Upper lobe of left lung (tissue), 6 donors: ENCODE measurements at regions not wholly inside any gene's neighbourhood (a gene's known extent, or its start where the extent isn't known, plus 50 kb on each side); places are given as distances from the start of the nearest gene placed in this dataset.

ENCODE experiments used
- ATAC-seq, 2 donors: fragments of 200-7000 bp; cut with Tn5 transposase; one replicate each; pipeline ENCODE4 v1.9.1; 2022; ENCODE audit warnings: mild to moderate bottlenecking in 2 of 2, moderate library complexity in 2 of 2; ENCODE audit not compliant: low FRiP score in 2 of 2
- DNase-seq, 2 donors: peaks; one replicate each; pipeline ENCODE4 v3.0.0-alpha.2; 2019 to 2020
- H3K27ac ChIP-seq, 4 donors: fragments of 200-600 bp; sonication (generic); one replicate each; pipeline ENCODE4 v1.5.1; 2016 to 2019
- H3K27me3 ChIP-seq, 4 donors: fragments of 200-600 bp; sonication (generic); one replicate each; pipeline ENCODE4 v1.5.1; 2017 to 2019
- H3K36me3 ChIP-seq, 4 donors: fragments of 200-600 bp; sonication (generic); one replicate each; pipeline ENCODE4 v1.5.1; 2016 to 2019
- H3K4me1 ChIP-seq, 4 donors: fragments of 200-600 bp; sonication (generic); one replicate each; pipeline ENCODE4 v1.5.1; 2018 to 2019
- H3K4me3 ChIP-seq, 4 donors: fragments of 200-600 bp; sonication (generic); one replicate each; pipeline ENCODE4 v1.5.1; 2017 to 2019; ENCODE audit warnings: mild to moderate bottlenecking in 2 of 4, moderate library complexity in 1 of 4
- H3K9me3 ChIP-seq, 4 donors: fragments of 200-600 bp; sonication (generic); one replicate each; pipeline ENCODE4 v1.5.1; 2018 to 2019
- EP300 ChIP-seq, 4 donors: sonication (generic); formaldehyde crosslinking; IDR thresholded peaks; one replicate each; pipeline ENCODE4 v1.5.1; 2017; ENCODE audit warnings: antibody characterized with exemption in 4 of 4, control low read depth in 2 of 4
- POLR2A ChIP-seq, 4 donors: fragments of 450-650 bp; IDR thresholded peaks; one replicate each; pipeline ENCODE4 v1.5.1; 2016 to 2017; ENCODE audit warnings: antibody characterized with exemption in 4 of 4, mild to moderate bottlenecking in 2 of 4
- POLR2AphosphoS5 ChIP-seq, 2 donors: sonication (generic); formaldehyde crosslinking; IDR thresholded peaks; one replicate each; pipeline ENCODE4 v1.5.1; 2017; ENCODE audit warnings: antibody characterized with exemption in 2 of 2
- WGBS, 2 donors: methylation state at CpG; one replicate each; pipeline ENCODE4 v1.1.5; 2017 to 2018; 5-methylcytosine and 5-hydroxymethylcytosine counted together
- TF ChIP-seq, protein P1 (sequence below), 6 experiments: fragments of 450-650 bp in 4 of 6; fragments of 200-600 bp in 2 of 6; sonication (generic) in 2 of 6; IDR thresholded peaks; one replicate each; pipeline ENCODE4 v1.5.1; 2016 to 2019; ENCODE audit warnings: antibody characterized with exemption in 6 of 6
- donor health status: DM: no; HTN: no; CAD: no; lungs with moderate emphysema.
- donor health status: DM: no; HTN: yes; CAD: no; lungs with severe emphysema.

DNA sequence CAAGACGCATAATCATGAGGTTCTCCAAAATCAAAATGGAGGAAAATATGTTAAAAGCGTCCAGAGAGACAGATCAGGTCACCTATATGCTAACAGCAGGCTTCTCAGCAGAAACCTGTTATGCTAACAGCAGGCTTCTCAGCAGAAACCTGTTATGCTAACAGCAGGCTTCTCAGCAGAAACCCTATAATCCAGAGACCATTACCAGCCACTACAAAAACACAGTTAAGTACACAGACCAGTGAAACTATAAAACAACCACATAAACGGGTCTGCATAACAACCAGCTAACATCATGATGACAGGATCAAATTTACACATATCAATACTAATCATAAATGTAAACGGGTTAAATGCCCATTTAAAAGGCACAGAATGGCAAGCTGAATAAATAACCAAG is 1548.4 kb upstream of the TMEFF2 start:
- Histone ChIP-seq H3K4me1 (no peaks in the 10 kb centered on the region), H3K27ac (no peak overlapping the region), H3K9me3 (no peaks in the 10 kb centered on the region), H3K4me3 (no peak overlapping the region), H3K36me3 (no peaks in the 10 kb centered on the region), H3K27me3 (no peaks in the 10 kb centered on the region)
- WGBS, 2 donors: 37 to 42% methylated on average over 4 of the region's 4 CpGs
- TF ChIP-seq POLR2A (IDR thresholded peaks at IDR 0.05) (no peak), POLR2AphosphoS5 (IDR thresholded peaks at IDR 0.05) (no peak), EP300 (IDR thresholded peaks at IDR 0.05) (no peak)
- ATAC-seq (no peak), DNase-seq (no peak)

GRCh38 chr2:193738892-193739291 is 1544.2 kb upstream of the TMEFF2 start:
- no peaks in the 10 kb centered on the region for H3K9me3 ChIP-seq
- H3K4me1 ChIP-seq: no peaks in the 10 kb centered on the region
- ATAC-seq (no peak), DNase-seq (no peak)
- H3K27ac ChIP-seq: no peak overlapping the region
- no peak overlapping the region for H3K4me3 ChIP-seq
- H3K27me3 ChIP-seq: no peaks in the 10 kb centered on the region
- H3K36me3 ChIP-seq: no peaks in the 10 kb centered on the region
- 86 to 94% methylated on average over 4 of the region's 4 CpGs for WGBS, 2 donors
- no peak for TF ChIP-seq POLR2AphosphoS5 (IDR thresholded peaks at IDR 0.05)
- no peak for TF ChIP-seq POLR2A (IDR thresholded peaks at IDR 0.05)
- TF ChIP-seq, protein P1, sequence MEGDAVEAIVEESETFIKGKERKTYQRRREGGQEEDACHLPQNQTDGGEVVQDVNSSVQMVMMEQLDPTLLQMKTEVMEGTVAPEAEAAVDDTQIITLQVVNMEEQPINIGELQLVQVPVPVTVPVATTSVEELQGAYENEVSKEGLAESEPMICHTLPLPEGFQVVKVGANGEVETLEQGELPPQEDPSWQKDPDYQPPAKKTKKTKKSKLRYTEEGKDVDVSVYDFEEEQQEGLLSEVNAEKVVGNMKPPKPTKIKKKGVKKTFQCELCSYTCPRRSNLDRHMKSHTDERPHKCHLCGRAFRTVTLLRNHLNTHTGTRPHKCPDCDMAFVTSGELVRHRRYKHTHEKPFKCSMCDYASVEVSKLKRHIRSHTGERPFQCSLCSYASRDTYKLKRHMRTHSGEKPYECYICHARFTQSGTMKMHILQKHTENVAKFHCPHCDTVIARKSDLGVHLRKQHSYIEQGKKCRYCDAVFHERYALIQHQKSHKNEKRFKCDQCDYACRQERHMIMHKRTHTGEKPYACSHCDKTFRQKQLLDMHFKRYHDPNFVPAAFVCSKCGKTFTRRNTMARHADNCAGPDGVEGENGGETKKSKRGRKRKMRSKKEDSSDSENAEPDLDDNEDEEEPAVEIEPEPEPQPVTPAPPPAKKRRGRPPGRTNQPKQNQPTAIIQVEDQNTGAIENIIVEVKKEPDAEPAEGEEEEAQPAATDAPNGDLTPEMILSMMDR (IDR thresholded peaks at IDR 0.05): no peak

DNA sequence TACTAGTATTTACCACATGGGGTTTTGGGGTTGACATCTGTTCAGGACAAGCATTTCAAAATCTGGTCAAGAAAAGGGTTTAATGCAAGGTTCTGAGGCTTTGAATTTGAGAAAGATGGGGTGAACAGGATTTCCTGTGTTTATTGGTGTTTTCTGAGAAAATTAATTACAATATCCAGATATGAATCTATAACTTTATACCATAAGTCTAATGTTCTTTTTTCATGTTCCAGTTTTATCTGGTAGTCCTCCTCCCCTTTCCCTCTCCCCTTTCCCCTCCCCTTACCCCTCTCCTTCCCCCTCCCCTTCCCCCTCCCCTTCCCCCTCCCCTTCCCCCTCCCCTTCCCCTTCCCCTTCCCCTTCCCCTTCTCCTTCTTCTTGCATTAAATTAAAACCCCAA is 1518.2 kb upstream of the TMEFF2 start:
- Histone ChIP-seq H3K27me3 (no peaks in the 10 kb centered on the region), H3K4me1 (no peaks in the 10 kb centered on the region), H3K4me3 (no peak overlapping the region), H3K9me3 (peaks cover 0 to 5% (median 0%) of the 10 kb centered on the region in 4 donors), H3K36me3 (no peaks in the 10 kb centered on the region), H3K27ac (no peak overlapping the region)
- TF ChIP-seq, protein P1 (IDR thresholded peaks at IDR 0.05): no peak
- TF ChIP-seq POLR2A (IDR thresholded peaks at IDR 0.05) (no peak), POLR2AphosphoS5 (IDR thresholded peaks at IDR 0.05) (no peak), EP300 (IDR thresholded peaks at IDR 0.05) (no peak)
- DNase-seq (no peak), ATAC-seq (no peak)

DNA sequence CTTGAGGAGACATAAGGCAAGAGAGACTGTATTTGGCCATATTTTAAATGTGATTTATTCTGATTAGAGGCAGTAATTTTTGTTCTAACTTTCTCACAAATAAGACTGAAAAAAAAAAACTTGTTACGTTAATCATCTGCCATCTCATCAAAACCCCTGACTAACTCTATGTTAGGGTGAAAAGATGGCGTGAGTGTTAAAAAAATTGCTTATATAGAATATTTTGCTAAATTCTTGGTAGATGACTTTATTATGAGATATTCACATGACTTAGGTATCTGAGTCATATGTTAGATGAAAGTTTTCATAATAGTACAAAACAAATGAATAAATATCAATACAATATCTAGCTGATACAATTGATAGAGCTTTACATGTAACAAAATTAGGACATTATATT is 1508.7 kb upstream of the TMEFF2 start:
- no peak for ATAC-seq
- H3K27me3 ChIP-seq: no peaks in the 10 kb centered on the region
- no peak for DNase-seq
- no peak overlapping the region for H3K4me3 ChIP-seq
- TF ChIP-seq EP300 (IDR thresholded peaks at IDR 0.05) (no peak), POLR2A (IDR thresholded peaks at IDR 0.05) (no peak), POLR2AphosphoS5 (IDR thresholded peaks at IDR 0.05) (no peak)
- TF ChIP-seq, protein P1 (IDR thresholded peaks at IDR 0.05): no peak
- H3K36me3 ChIP-seq: no peaks in the 10 kb centered on the region
- H3K4me1 ChIP-seq: no peaks in the 10 kb centered on the region
- WGBS, 2 donors: 66 to 94% methylated on average over 2 of the region's 2 CpGs
- H3K27ac ChIP-seq: no peak overlapping the region
- H3K9me3 ChIP-seq: no peaks in the 10 kb centered on the region

DNA sequence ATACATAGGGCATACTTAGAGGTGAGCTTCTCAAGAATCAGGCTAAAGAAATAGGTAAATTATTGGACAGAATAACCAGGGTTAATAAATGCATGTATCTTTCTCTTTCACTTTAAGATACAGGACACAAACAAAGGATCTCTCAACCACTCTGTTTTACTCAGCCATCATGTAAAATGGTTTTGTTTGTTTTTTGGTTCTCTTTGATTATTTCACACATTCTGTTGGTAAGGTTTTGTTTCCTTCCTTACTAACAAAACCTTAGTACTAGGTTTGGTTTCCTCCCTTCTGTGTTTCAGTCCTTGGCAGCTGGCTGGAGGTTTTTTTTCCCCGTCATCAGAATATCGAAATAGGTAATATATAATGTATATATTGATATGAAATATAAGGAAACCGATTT is 1506.8 kb upstream of the TMEFF2 start:
- WGBS, 2 donors: 80 to 86% methylated on average over 3 of the region's 3 CpGs
- DNase-seq (no peak), ATAC-seq (no peak)
- TF ChIP-seq POLR2A (IDR thresholded peaks at IDR 0.05): no peak
- TF ChIP-seq, protein P1 (IDR thresholded peaks at IDR 0.05): no peak
- Histone ChIP-seq H3K27ac (no peak overlapping the region), H3K4me3 (no peak overlapping the region), H3K9me3 (no peaks in the 10 kb centered on the region), H3K4me1 (no peaks in the 10 kb centered on the region), H3K27me3 (no peaks in the 10 kb centered on the region), H3K36me3 (no peaks in the 10 kb centered on the region)
